Uterus (tissue), 3 donors: ENCODE measurements at regions not wholly inside any gene's neighbourhood (a gene's known extent, or its start where the extent isn't known, plus 50 kb on each side); places are given as distances from the start of the nearest gene placed in this dataset.
"Not testable (repeated sequence)": the region's sequence is repeated elsewhere in the genome, so short reads cannot be mapped to it uniquely, and the experiment has no call there.

ENCODE experiments used
- DNase-seq, 2 donors: peaks; one replicate each; pipeline ENCODE4 v3.0.0-alpha.2; 2019 to 2020
- H3K27ac ChIP-seq, 2 donors: fragments of 200-600 bp; sonication (generic); 1 replicate in 1 of 2; 2 replicates in 1 of 2; pipeline ENCODE4 v1.5.1; 2016 to 2018
- H3K27me3 ChIP-seq, 2 donors: fragments of 200-600 bp; sonication (generic); one replicate each; pipeline ENCODE4 v1.5.1; 2018 to 2019; ENCODE audit warnings: control low read depth in 1 of 2
- H3K36me3 ChIP-seq, 2 donors: fragments of 200-600 bp; sonication (generic); one replicate each; pipeline ENCODE4 v1.5.1; 2019; ENCODE audit warnings: control low read depth in 1 of 2
- H3K4me1 ChIP-seq, 2 donors: fragments of 200-600 bp; sonication (generic); one replicate each; pipeline ENCODE4 v1.5.1; 2018 to 2019; ENCODE audit warnings: control low read depth in 1 of 2
- H3K4me3 ChIP-seq, 2 donors: fragments of 200-600 bp; sonication (generic); 1 replicate in 1 of 2; 2 replicates in 1 of 2; pipeline ENCODE4 v1.5.1; 2018 to 2019; ENCODE audit warnings: mild to moderate bottlenecking in 1 of 2
- H3K9me3 ChIP-seq, 2 donors: fragments of 200-600 bp; sonication (generic); one replicate each; pipeline ENCODE4 v1.5.1; 2019; ENCODE audit warnings: control low read depth in 1 of 2
- CTCF ChIP-seq, 4 experiments: fragments of 200-600 bp in 2 of 4; fragments of 450-650 bp in 2 of 4; sonication (generic) in 2 of 4; IDR thresholded peaks; one replicate each; pipeline ENCODE4 v1.5.1; 2016 to 2019; ENCODE audit warnings: antibody characterized with exemption in 4 of 4, mild to moderate bottlenecking in 2 of 4, moderate library complexity in 1 of 4
- POLR2A ChIP-seq, 2 donors: fragments of 450-650 bp; IDR thresholded peaks; one replicate each; pipeline ENCODE4 v1.6.1; 2016; ENCODE audit warnings: antibody characterized with exemption in 2 of 2, mild to moderate bottlenecking in 1 of 2, moderate library complexity in 1 of 2
- intact Hi-C: fragments of 100-400 bp; cut with DNase I; formaldehyde crosslinking; loops from one replicate; pipeline ENCODE4 v1.15.1; 2023; ENCODE audit warnings: low total_unique reads
- donor health status: DM: yes; HTN: yes; CAD: no.

GRCh38 chr6:67956352-67956751, 678.7 kb upstream of the ADGRB3 start:
- H3K4me3 ChIP-seq: no peak overlapping the region
- H3K9me3 ChIP-seq: no peaks in the 10 kb centered on the region
- TF ChIP-seq CTCF (IDR thresholded peaks at IDR 0.05) (no peak), POLR2A (IDR thresholded peaks at IDR 0.05) (no peak)
- DNase-seq: no peak
- H3K4me1 ChIP-seq: no peaks in the 10 kb centered on the region
- H3K27ac ChIP-seq: no peak overlapping the region
- no peaks in the 10 kb centered on the region for H3K27me3 ChIP-seq
- intact Hi-C loops: no loop called here
- H3K36me3 ChIP-seq: no peaks in the 10 kb centered on the region

- Histone ChIP-seq H3K4me1 (no peaks in the 10 kb centered on the region), H3K4me3 (no peak overlapping the region), H3K27ac (no peak overlapping the region), H3K27me3 (no peaks in the 10 kb centered on the region), H3K9me3 (no peaks in the 10 kb centered on the region), H3K36me3 (no peaks in the 10 kb centered on the region)
- intact Hi-C loops: no loop called here
- TF ChIP-seq POLR2A (IDR thresholded peaks at IDR 0.05) (no peak), CTCF (IDR thresholded peaks at IDR 0.05) (no peak)
- no peak for DNase-seq
Measured at GRCh38 chr6:67952948-67953347, 682.1 kb upstream of the ADGRB3 start.

GRCh38 chr6:67952121-67952520, 683.0 kb upstream of the ADGRB3 start:
- TF ChIP-seq POLR2A (IDR thresholded peaks at IDR 0.05) (no peak), CTCF (IDR thresholded peaks at IDR 0.05) (no peak)
- H3K27me3 ChIP-seq: no peaks in the 10 kb centered on the region
- no peak overlapping the region for H3K27ac ChIP-seq
- no peak for DNase-seq
- no peak overlapping the region for H3K4me3 ChIP-seq
- H3K36me3 ChIP-seq: no peaks in the 10 kb centered on the region
- H3K9me3 ChIP-seq: no peaks in the 10 kb centered on the region
- intact Hi-C loops: no loop called here
- no peaks in the 10 kb centered on the region for H3K4me1 ChIP-seq

GRCh38 chr6:67947762-67948161, 687.3 kb upstream of the ADGRB3 start:
- H3K4me3 ChIP-seq, H3K27ac ChIP-seq, H3K36me3 ChIP-seq, intact Hi-C loops, DNase-seq, H3K27me3 ChIP-seq, H3K9me3 ChIP-seq, H3K4me1 ChIP-seq: not testable (repeated sequence)

GRCh38 chr6:67935976-67936477, 699.1 kb upstream of the ADGRB3 start:
- Histone ChIP-seq H3K36me3 (no peaks in the 10 kb centered on the region), H3K4me1 (no peaks in the 10 kb centered on the region), H3K27me3 (no peaks in the 10 kb centered on the region), H3K4me3 (no peak overlapping the region), H3K27ac (no peak overlapping the region), H3K9me3 (no peaks in the 10 kb centered on the region)
- intact Hi-C loops: no loop called here
- no peak for DNase-seq
- TF ChIP-seq POLR2A (IDR thresholded peaks at IDR 0.05): no peak
- TF ChIP-seq CTCF (IDR thresholded peaks at IDR 0.05): no peak

- no peaks in the 10 kb centered on the region for H3K27me3 ChIP-seq
- H3K4me3 ChIP-seq: no peak overlapping the region
- DNase-seq: no peak
- H3K27ac ChIP-seq: no peak overlapping the region
- no peaks in the 10 kb centered on the region for H3K9me3 ChIP-seq
- no peaks in the 10 kb centered on the region for H3K36me3 ChIP-seq
- H3K4me1 ChIP-seq: no peaks in the 10 kb centered on the region
- intact Hi-C loops: no loop called here
- no peak for TF ChIP-seq POLR2A (IDR thresholded peaks at IDR 0.05)
- no peak for TF ChIP-seq CTCF (IDR thresholded peaks at IDR 0.05)
Measured at GRCh38 chr6:67933278-67933677, 701.8 kb upstream of the ADGRB3 start.

- H3K36me3 ChIP-seq, H3K27ac ChIP-seq, intact Hi-C loops, H3K9me3 ChIP-seq, H3K4me3 ChIP-seq, DNase-seq, H3K27me3 ChIP-seq, H3K4me1 ChIP-seq: not testable (repeated sequence)
Measured at GRCh38 chr6:67922588-67922987, 712.5 kb upstream of the ADGRB3 start.

- H3K27ac ChIP-seq, H3K27me3 ChIP-seq, DNase-seq, H3K4me1 ChIP-seq, H3K4me3 ChIP-seq, H3K9me3 ChIP-seq, intact Hi-C loops, H3K36me3 ChIP-seq: not testable (repeated sequence)
Measured at GRCh38 chr6:67920040-67920439, 715.0 kb upstream of the ADGRB3 start.
